IPS-15b (cell line): ENCODE measurements at regions not wholly inside any gene's neighbourhood (a gene's known extent, or its start where the extent isn't known, plus 50 kb on each side); places are given as distances from the start of the nearest gene placed in this dataset.
"Not testable (repeated sequence)": the region's sequence is repeated elsewhere in the genome, so short reads cannot be mapped to it uniquely, and the experiment has no call there.

Source experiments
- H3K27me3 ChIP-seq: one replicate; pipeline ENCODE4 v1.6.1; 2013; ENCODE audit warnings: low read length; ENCODE audit not compliant: control insufficient read depth, insufficient read depth
- H3K36me3 ChIP-seq: one replicate; pipeline ENCODE4 v1.6.1; 2013; ENCODE audit warnings: low read length; ENCODE audit not compliant: control insufficient read depth, insufficient read depth
- H3K4me1 ChIP-seq: one replicate; pipeline ENCODE4 v1.6.1; 2013; ENCODE audit warnings: mild to moderate bottlenecking, low read length; ENCODE audit not compliant: control insufficient read depth, insufficient read depth
- H3K4me3 ChIP-seq: one replicate; pipeline ENCODE4 v1.5.1; 2013; ENCODE audit warnings: low read depth, low read length
- H3K9ac ChIP-seq: one replicate; pipeline ENCODE4 v1.6.1; 2013; ENCODE audit warnings: low read depth, mild to moderate bottlenecking, low read length
- H3K9me3 ChIP-seq: one replicate; pipeline ENCODE4 v1.6.1; 2013; ENCODE audit warnings: mild to moderate bottlenecking, low read length; ENCODE audit not compliant: control insufficient read depth, insufficient read depth

DNA sequence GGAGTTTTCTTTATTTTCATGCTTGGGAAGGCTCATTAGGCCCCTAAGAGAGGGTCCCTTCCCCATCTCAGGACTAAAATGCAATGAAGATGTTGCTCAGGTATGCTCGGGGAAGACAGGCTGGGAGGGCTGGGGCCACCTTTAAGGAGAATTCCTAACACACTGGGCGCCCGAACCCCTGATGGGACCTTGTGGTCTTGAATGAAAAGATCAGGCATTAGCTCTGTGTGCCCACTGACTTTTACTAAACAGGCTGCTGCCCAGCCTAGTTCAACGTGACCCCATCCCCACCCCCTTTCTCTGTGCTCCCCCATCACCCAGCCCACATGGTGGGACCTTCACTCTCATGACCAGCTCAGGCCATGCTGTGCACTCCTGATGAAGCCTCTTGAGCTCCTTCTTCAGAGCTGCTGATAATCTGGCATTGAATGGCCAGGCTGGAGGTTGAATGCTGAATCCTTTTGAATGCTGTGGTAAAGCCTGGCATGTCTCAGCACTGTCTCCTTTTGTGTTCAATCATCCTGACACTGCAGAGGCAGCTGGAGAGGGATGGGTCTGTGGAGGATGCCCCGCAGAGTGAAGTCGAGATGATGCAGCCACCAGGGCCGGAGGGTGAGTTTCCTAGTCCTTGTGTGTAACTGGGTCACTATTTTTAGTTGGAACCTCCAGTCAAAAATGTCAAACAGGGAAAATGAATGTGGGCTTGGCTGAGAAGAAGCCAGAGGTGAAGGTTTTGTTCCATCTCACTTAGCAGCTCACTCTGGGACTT lies 209.1 kb downstream of the UQCRFS1 start:
- no peaks in the 10 kb centered on the region for H3K36me3 ChIP-seq
- H3K9ac ChIP-seq: no peak overlapping the region
- H3K9me3 ChIP-seq: no peaks in the 10 kb centered on the region
- peaks cover 4% of the 10 kb centered on the region for H3K4me1 ChIP-seq
- no peak overlapping the region for H3K4me3 ChIP-seq
- H3K27me3 ChIP-seq: no peaks in the 10 kb centered on the region

- Histone ChIP-seq H3K4me1 (peaks cover 4% of the 10 kb centered on the region), H3K4me3 (no peak overlapping the region), H3K9ac (no peak overlapping the region), H3K36me3 (peaks cover 1% of the 10 kb centered on the region), H3K9me3 (peaks cover 5% of the 10 kb centered on the region), H3K27me3 (no peaks in the 10 kb centered on the region)
Measured at GRCh38 chr19:29002336-29002735, 210.6 kb downstream of the UQCRFS1 start.

DNA sequence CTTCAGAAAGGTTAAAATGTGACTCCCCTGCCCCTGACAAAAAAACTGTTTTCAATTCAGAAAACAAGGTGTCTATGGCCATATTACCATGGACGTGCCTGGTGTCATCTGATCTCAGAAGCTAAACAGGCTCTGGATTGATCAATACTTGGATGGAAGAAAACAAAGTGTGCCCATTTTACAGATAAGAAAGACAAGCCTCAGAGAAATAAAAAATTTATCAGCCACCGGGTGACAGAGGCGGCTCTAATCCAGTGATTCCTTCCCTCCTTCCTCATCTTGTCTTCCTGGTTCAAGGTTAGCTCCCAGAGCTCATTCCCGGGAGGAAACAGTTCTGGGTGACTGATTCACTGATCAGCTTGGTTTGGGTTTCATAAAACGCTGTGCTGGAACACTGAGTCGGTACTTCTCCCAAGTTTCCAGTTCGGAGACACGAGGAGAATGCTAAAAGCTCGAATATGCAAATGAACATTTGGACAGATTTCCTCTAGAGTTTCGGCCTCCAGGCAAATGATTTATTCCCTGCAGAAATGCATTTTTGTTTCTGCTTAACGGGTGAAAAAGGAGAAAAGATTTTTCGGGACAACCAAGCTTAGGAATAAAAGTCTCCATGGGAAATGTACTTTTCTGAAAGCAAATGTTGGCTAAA lies 211.2 kb downstream of the UQCRFS1 start:
- H3K9ac ChIP-seq: no peak overlapping the region
- H3K4me1 ChIP-seq: peaks cover 4% of the 10 kb centered on the region
- peaks cover 4% of the 10 kb centered on the region for H3K36me3 ChIP-seq
- H3K27me3 ChIP-seq: no peaks in the 10 kb centered on the region
- H3K4me3 ChIP-seq: no peak overlapping the region
- H3K9me3 ChIP-seq: peaks cover 5% of the 10 kb centered on the region

DNA sequence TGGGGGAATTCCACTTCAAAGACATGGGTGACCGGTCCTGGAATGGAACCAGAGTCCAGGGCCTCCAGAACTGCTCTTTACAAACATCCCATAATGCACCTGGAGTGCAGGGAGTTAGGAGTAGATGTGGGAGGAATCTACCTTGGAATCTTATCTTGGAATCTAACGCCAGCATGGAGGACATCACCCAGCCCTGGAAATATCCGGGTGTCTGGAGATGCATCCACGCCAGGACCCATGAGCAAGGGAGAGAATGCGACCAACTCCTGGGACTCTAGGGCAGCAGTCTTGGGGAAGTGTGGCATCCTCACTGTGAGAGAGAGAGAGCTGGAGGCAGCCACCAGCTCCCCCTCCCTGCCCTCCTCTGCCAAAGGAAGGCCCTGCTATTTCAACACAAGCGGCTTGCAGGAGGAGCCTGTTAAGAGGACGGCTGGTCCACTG lies 211.8 kb downstream of the UQCRFS1 start:
- H3K36me3 ChIP-seq: peaks cover 4% of the 10 kb centered on the region
- H3K4me1 ChIP-seq: peaks cover 4% of the 10 kb centered on the region
- no peak overlapping the region for H3K9ac ChIP-seq
- H3K9me3 ChIP-seq: peaks cover 5% of the 10 kb centered on the region
- H3K4me3 ChIP-seq: no peak overlapping the region
- no peaks in the 10 kb centered on the region for H3K27me3 ChIP-seq

- H3K27me3 ChIP-seq: no peaks in the 10 kb centered on the region
- H3K36me3 ChIP-seq: peaks cover 4% of the 10 kb centered on the region
Measured at GRCh38 chr19:28999724-29000433, 213.1 kb downstream of the UQCRFS1 start.

DNA sequence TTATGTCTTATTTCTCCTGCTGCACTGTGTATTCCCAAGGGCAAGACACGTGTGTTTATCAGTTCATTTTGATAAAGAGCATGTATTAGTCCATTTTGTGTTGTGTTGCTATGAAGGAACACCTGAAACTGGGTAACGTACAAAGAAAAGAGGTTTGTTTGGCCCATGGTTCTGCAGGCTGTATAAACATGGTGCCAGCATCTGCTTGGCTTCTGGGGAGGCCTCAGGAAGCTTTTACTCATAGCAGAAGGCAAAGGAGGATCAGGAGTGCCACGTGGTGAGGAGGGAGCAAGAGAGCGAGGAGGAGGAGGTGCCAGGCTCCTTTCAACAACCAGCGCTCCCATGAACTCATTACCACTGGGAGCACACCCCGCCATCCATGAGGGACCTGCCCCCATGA lies 214.0 kb downstream of the UQCRFS1 start:
- Histone ChIP-seq H3K9me3 (peaks cover 14% of the 10 kb centered on the region), H3K4me3 (no peak overlapping the region), H3K27me3 (no peaks in the 10 kb centered on the region), H3K4me1 (peaks cover 4% of the 10 kb centered on the region), H3K36me3 (peaks cover 4% of the 10 kb centered on the region), H3K9ac (no peak overlapping the region)

More at GRCh38 chr19:28999724-29000433, 213.1 kb downstream of the UQCRFS1 start:
- no peak overlapping the region for H3K4me3 ChIP-seq
- H3K9me3 ChIP-seq: peaks cover 6% of the 10 kb centered on the region
- H3K4me1 ChIP-seq: peaks cover 4% of the 10 kb centered on the region
- H3K9ac ChIP-seq: no peak overlapping the region

DNA sequence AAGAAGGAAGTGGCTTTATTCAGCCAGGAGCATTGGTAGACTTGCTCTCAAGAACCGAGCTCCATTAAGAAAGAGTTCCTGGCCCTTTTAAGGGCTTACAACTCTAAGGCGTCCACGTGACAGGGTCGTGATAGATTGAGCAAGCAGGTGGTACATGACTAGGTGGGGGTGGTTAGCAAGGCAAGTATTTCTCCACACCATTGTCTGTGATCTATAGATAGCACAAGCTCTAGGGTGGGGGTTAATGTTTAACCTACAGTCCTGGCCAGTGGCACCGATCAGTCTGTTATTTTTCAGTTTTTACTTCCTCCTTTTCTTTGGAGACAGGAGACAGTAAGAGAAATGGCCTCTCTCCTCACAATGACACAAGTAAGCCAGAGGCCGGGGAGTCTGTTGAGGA lies 215.1 kb downstream of the UQCRFS1 start:
- H3K9ac ChIP-seq, H3K4me3 ChIP-seq, H3K36me3 ChIP-seq, H3K4me1 ChIP-seq, H3K27me3 ChIP-seq: not testable (repeated sequence)
- peaks cover 14% of the 10 kb centered on the region for H3K9me3 ChIP-seq

- Histone ChIP-seq H3K4me1 (peaks cover 5% of the 10 kb centered on the region), H3K4me3 (no peak overlapping the region), H3K27me3 (no peaks in the 10 kb centered on the region), H3K36me3 (no peaks in the 10 kb centered on the region), H3K9ac (no peak overlapping the region), H3K9me3 (peaks cover 12% of the 10 kb centered on the region)
Measured at GRCh38 chr19:28990522-28990921, 222.4 kb downstream of the UQCRFS1 start.

- Histone ChIP-seq H3K27me3 (no peaks in the 10 kb centered on the region), H3K4me3 (no peak overlapping the region), H3K36me3 (no peaks in the 10 kb centered on the region), H3K4me1 (peaks cover 5% of the 10 kb centered on the region), H3K9me3 (peaks cover 10% of the 10 kb centered on the region), H3K9ac (no peak overlapping the region)
Measured at GRCh38 chr19:28989739-28990138, 223.2 kb downstream of the UQCRFS1 start.

DNA sequence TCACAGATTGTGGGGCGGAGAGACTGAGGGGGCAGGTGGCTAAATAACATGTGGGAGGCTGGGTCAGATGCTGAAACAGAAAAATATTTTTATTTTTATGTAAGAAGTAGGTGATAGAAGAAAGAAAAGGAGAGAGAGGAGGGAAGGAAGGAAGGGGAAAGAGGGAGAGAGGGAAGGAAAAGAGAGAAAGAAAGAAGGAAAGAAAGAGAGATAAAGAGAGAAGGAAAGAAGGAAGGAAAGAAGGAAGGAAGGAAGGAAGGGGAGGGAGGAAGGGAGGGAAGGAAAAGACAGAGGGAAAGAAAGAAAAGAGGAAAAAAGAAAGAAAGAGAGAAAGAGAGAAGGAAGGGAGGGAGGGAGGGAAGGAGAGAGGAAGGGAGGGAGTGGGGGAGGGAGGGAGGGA lies 224.9 kb downstream of the UQCRFS1 start:
- Histone ChIP-seq H3K27me3 (no peaks in the 10 kb centered on the region), H3K36me3 (no peaks in the 10 kb centered on the region), H3K9ac (no peak overlapping the region), H3K4me1 (peaks cover 5% of the 10 kb centered on the region), H3K4me3 (no peak overlapping the region), H3K9me3 (peaks cover 3% of the 10 kb centered on the region)

GRCh38 chr19:28987177-28987576 lies 225.8 kb downstream of the UQCRFS1 start:
- Histone ChIP-seq H3K4me1 (peaks cover 5% of the 10 kb centered on the region), H3K9me3 (no peaks in the 10 kb centered on the region), H3K4me3 (no peak overlapping the region), H3K9ac (no peak overlapping the region), H3K27me3 (no peaks in the 10 kb centered on the region), H3K36me3 (no peaks in the 10 kb centered on the region)
